PFSK-1 (cell line): ENCODE measurements at regions not wholly inside any gene's neighbourhood (a gene's known extent, or its start where the extent isn't known, plus 50 kb on each side); places are given as distances from the start of the nearest gene placed in this dataset.

ENCODE experiments used
- FOXP2 ChIP-seq: optimal IDR thresholded peaks from 2 replicates; pipeline ENCODE3; 2011; ENCODE audit warnings: borderline replicate concordance, control low read depth, inconsistent platforms; ENCODE audit not compliant: insufficient read depth; ENCODE audit errors: extremely low read length, extremely low read depth
- POLR2AphosphoS5 ChIP-seq: IDR thresholded peaks from 2 replicates; pipeline ENCODE4 v1.6.1; 2012; ENCODE audit warnings: low read depth, mild to moderate bottlenecking, control low read depth, low read length, moderate library complexity
- REST ChIP-seq, 2 experiments: IDR thresholded peaks; 2 replicates each; pipeline versions ENCODE4 v1.6.1 to v1.8.0; 2011 to 2012; ENCODE audit warnings: low read depth in 2 of 2, low read length in 2 of 2, control low read depth in 1 of 2, inconsistent platforms in 1 of 2, mild to moderate bottlenecking in 1 of 2, moderate library complexity in 1 of 2; ENCODE audit not compliant: insufficient read depth in 1 of 2
- SIN3A ChIP-seq: IDR thresholded peaks from 2 replicates; pipeline ENCODE4 v1.6.1; 2012; ENCODE audit warnings: mild to moderate bottlenecking, low read length, moderate library complexity, borderline replicate concordance; ENCODE audit not compliant: insufficient read depth
- TAF1 ChIP-seq: IDR thresholded peaks from 2 replicates; pipeline ENCODE4 v1.6.1; 2012; ENCODE audit warnings: low read length, control low read depth, borderline replicate concordance; ENCODE audit not compliant: insufficient read depth

- TF ChIP-seq FOXP2 (no peak), SIN3A (no peak), TAF1 (no peak), REST (IDR thresholded peaks at IDR 0.05; ENCODE audit: insufficient read depth in 1 of 2, low read depth in 2 of 2, low read length in 2 of 2) (no peak), POLR2AphosphoS5 (no peak)
These were observed 1283.9 kb upstream of the CELF2 start for GRCh38 chr10:9733766-9734165.

- TF ChIP-seq POLR2AphosphoS5 (no peak), SIN3A (no peak), TAF1 (no peak), FOXP2 (no peak), REST (IDR thresholded peaks at IDR 0.05; ENCODE audit: insufficient read depth in 1 of 2, low read depth in 2 of 2, low read length in 2 of 2) (no peak)
These were observed 1283.5 kb upstream of the CELF2 start for GRCh38 chr10:9734218-9734617.

- TF ChIP-seq SIN3A (no peak), FOXP2 (no peak), TAF1 (no peak), REST (IDR thresholded peaks at IDR 0.05; ENCODE audit: insufficient read depth in 1 of 2, low read depth in 2 of 2, low read length in 2 of 2) (no peak), POLR2AphosphoS5 (no peak)
These were observed 1281.9 kb upstream of the CELF2 start for GRCh38 chr10:9735731-9736130.

GRCh38 chr10:9743639-9744038, 1274.0 kb upstream of the CELF2 start:
- TF ChIP-seq POLR2AphosphoS5 (no peak), SIN3A (no peak), REST (IDR thresholded peaks at IDR 0.05; ENCODE audit: insufficient read depth in 1 of 2, low read depth in 2 of 2, low read length in 2 of 2) (no peak), FOXP2 (no peak), TAF1 (no peak)

GRCh38 chr10:9745158-9745557, 1272.5 kb upstream of the CELF2 start:
- TF ChIP-seq TAF1, result no peak
- no peak for TF ChIP-seq POLR2AphosphoS5
- no peak for TF ChIP-seq SIN3A
- TF ChIP-seq FOXP2, result no peak
- TF ChIP-seq REST (IDR thresholded peaks at IDR 0.05; ENCODE audit: insufficient read depth in 1 of 2, low read depth in 2 of 2, low read length in 2 of 2), result no peak
